ENCODE measurements at regions not wholly inside any gene's neighbourhood (a gene's known extent, or its start where the extent isn't known, plus 50 kb on each side); places are given as distances from the start of the nearest gene placed in this dataset.

DNA sequence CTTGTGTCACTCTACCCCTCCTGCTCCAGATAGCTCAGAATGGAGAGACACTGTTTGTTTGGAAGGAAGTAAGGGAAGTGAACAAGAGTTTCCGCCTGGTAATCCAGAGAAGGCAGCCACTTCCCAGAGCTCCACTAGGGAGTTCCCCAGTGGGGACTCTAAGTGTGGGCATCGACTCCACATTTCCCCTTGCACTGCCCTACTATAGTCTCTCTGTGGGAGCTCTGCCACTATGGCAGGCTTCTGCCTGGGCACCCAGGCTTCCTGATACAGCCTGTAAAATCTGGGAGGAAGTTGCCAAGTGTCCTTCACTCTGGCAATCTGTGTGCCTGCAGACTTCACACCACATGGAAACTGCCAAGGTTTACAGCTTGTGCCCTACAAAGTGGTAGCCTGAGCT lies 245.8 kb upstream of the DMD start:
- no peak for TF ChIP-seq RAD21 (IDR thresholded peaks at IDR 0.05; ENCODE audit: low read length)
- no peak for TF ChIP-seq POLR2AphosphoS5 (IDR thresholded peaks at IDR 0.05; ENCODE audit: low read depth, low read length)
- TF ChIP-seq, protein P1, sequence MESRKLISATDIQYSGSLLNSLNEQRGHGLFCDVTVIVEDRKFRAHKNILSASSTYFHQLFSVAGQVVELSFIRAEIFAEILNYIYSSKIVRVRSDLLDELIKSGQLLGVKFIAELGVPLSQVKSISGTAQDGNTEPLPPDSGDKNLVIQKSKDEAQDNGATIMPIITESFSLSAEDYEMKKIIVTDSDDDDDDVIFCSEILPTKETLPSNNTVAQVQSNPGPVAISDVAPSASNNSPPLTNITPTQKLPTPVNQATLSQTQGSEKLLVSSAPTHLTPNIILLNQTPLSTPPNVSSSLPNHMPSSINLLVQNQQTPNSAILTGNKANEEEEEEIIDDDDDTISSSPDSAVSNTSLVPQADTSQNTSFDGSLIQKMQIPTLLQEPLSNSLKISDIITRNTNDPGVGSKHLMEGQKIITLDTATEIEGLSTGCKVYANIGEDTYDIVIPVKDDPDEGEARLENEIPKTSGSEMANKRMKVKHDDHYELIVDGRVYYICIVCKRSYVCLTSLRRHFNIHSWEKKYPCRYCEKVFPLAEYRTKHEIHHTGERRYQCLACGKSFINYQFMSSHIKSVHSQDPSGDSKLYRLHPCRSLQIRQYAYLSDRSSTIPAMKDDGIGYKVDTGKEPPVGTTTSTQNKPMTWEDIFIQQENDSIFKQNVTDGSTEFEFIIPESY (IDR thresholded peaks at IDR 0.05; ENCODE audit: borderline replicate concordance, low read depth) = no peak
- no peak for TF ChIP-seq EP300 (IDR thresholded peaks at IDR 0.05; ENCODE audit: borderline replicate concordance in 1 of 2, low read depth in 1 of 2, low read length in 1 of 2)
- TF ChIP-seq, protein P2, sequence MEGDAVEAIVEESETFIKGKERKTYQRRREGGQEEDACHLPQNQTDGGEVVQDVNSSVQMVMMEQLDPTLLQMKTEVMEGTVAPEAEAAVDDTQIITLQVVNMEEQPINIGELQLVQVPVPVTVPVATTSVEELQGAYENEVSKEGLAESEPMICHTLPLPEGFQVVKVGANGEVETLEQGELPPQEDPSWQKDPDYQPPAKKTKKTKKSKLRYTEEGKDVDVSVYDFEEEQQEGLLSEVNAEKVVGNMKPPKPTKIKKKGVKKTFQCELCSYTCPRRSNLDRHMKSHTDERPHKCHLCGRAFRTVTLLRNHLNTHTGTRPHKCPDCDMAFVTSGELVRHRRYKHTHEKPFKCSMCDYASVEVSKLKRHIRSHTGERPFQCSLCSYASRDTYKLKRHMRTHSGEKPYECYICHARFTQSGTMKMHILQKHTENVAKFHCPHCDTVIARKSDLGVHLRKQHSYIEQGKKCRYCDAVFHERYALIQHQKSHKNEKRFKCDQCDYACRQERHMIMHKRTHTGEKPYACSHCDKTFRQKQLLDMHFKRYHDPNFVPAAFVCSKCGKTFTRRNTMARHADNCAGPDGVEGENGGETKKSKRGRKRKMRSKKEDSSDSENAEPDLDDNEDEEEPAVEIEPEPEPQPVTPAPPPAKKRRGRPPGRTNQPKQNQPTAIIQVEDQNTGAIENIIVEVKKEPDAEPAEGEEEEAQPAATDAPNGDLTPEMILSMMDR (IDR thresholded peaks at IDR 0.05) = no peak
- no peak for TF ChIP-seq TAF1 (IDR thresholded peaks at IDR 0.05; ENCODE audit: borderline replicate concordance, low read depth, low read length)
- no peak for TF ChIP-seq MXI1 (IDR thresholded peaks at IDR 0.05; ENCODE audit: low read depth, low read length)
- no peak for TF ChIP-seq TEAD4 (IDR thresholded peaks at IDR 0.05; ENCODE audit: borderline replicate concordance, insufficient read depth)
- TF ChIP-seq, protein P3, sequence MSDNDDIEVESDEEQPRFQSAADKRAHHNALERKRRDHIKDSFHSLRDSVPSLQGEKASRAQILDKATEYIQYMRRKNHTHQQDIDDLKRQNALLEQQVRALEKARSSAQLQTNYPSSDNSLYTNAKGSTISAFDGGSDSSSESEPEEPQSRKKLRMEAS (IDR thresholded peaks at IDR 0.05; ENCODE audit: low read depth) = no peak

All from SK-N-SH (cell line).